NCI-H1694 treated with DMSO at 0.1 percent for 48 hours (cell line): ENCODE measurements at regions not wholly inside any gene's neighbourhood (a gene's known extent, or its start where the extent isn't known, plus 50 kb on each side); places are given as distances from the start of the nearest gene placed in this dataset.

Experiments
- DNase-seq: peaks from one replicate; lab custom pipeline; 2025; lab: John Stamatoyannopoulos, UW

DNA sequence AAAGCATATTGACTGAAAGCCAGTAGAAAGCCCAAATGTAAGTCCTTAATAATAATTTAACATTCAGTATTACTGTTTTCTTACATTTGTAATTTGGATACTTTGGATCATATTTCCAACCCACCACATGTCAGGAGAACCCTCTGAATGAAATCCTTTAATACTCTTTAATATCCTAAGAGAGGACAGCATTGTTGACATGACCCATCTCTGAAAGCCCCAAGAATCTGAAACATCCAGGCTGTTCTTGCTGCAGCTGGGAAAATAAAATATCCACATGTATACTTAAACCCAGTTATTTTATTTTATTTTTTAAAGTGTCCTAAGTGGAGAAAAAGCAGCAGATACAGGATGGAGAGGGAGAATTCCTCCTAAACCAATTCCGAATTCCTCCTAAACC, 130.8 kb upstream of the RIPOR2 start:
- DNase-seq, result no peak

DNA sequence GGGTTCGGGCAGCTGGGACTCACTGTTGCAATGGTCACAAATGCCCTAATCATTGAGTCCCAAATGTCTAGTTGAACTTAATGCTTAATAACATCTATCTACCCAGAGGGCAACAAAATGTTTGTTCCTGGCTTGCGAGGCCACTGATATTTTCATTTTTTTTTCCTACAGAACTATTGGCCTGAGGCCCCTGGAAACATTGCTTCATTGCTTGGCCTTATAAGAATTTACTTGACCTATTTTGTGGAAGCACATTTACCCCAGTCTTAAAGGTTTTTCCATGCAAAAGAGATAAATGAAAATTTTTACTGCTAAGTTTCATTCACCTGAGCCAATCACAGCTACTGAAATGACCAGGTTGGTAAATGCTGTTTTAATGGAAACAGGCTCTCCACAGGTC, 133.1 kb upstream of the RIPOR2 start:
- no peak for DNase-seq

DNA sequence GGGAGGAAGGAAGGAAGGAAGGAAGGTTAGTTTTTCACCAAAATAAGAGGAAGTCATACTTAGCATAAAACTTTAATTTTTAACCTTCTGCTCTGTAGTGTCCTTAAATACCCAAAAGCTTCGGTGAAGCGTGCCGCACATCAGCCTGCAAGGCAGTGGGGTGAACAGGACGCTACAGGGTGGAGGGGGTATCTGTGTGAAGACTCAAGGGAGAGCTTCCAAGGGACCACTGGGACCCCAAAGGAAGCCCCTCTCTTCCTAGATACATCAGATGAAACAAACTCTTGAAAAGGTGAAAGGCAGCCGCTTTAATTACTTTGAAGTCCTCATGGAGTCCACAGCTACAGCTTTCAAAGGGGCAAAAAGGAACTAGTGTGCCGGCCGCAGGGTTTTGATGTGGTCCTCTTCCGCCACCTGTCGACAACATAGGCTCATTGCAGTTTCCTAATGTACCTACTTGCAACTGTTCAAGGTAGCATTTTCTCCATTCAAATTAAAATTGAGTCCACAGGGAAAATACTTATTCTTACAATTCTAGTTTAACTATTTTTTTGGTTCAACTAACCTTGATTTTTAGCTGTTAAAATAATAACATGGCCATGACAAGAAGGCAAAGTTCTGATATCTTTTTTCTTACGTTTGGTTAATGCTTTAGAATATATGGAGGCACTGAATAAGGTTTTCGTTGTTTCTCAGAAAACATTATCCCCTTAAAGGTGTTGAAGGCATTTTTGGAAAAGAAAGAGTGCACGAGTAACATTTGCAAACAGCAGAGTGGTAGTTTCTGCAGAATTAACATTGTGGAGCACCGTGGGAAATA, 135.0 kb upstream of the RIPOR2 start:
- DNase-seq, result peak; percentile 72

DNA sequence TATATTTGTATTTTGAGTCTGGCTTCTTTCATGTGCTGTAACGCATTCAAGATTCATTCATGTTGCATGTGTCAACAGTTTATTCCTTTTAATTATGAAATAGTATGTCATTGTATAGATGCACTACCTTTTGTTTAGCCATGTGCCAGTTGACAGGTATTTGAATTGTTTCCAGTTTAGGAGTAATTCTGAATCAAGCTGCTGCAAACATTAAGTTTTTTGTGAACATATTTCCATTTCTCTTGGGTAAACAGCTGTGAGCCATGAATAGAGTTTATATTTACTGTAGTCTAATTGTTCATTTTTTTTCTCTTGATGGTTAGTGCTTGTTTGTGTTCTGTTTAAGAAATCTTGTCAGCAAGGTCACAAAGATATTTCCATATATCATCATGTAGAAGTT, 142.4 kb upstream of the RIPOR2 start:
- DNase-seq, result no peak

DNA sequence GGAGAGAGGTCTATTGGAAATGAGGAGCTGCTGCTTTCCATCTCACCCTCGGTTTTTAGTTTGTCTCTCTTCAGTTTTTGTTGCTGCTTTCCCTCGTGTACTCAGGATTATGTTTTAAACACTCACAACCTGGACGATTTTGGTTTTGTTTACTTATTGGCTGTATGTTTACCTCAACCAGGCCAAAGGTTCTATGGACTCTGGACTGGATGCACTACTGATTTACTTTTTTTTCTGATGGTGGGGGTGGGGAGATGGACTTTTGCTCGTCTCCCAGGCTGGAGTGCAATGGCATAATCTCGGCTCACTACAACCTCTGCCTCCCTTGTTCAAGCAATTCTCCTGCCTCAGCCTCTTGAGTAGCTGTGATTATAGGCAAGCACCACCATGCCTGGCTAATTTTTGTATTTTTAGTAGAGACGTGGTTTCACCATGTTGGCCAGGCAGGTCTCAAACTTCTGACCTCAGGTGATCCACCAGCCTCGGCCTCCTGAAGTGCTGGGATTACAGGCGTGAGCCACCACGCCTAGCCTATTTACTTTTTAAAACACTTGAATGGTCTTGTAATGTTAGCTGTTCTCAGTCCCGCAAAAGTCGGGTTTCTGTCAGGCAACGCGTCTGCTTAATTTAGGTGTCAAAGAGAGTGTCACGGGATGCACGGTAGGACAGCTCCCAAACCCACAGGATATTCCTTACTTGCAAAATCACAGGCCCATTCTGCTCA, 148.2 kb upstream of the RIPOR2 start:
- no peak for DNase-seq

DNA sequence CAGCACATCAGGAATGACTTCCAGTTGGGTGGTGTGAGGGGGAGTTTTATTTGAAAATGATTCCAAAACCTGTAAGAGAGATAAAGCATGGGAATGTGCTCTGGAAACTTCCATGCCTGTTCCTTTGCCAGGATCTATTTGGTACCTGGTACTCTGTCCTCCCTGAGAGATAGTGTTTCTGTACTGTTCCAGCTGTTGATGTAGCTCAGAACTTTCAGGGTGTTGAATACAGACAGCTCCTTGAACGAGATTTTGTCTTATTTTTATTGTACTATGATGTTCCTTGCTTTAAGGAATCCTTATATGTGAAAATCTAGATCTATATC, 148.7 kb upstream of the RIPOR2 start:
- DNase-seq, result no peak

DNA sequence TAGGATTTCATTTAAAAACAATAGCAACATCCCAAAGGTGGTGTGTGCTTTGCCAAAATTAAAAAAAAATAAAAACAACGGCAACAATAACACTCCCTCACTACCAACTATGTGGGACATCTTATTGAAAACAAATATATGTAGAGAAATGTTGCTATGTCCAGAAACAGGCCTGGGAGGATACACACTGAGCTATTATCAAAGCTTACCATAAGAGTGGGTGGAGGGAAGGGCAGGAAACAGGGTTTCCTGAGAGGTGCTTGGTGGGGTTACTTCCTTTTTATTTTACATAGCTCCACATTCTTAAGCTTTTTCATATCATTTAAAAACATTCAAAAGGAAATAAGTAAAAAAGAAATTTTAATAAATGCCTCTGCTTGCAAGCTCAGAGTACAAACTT, 150.0 kb upstream of the RIPOR2 start:
- DNase-seq, result no peak

DNA sequence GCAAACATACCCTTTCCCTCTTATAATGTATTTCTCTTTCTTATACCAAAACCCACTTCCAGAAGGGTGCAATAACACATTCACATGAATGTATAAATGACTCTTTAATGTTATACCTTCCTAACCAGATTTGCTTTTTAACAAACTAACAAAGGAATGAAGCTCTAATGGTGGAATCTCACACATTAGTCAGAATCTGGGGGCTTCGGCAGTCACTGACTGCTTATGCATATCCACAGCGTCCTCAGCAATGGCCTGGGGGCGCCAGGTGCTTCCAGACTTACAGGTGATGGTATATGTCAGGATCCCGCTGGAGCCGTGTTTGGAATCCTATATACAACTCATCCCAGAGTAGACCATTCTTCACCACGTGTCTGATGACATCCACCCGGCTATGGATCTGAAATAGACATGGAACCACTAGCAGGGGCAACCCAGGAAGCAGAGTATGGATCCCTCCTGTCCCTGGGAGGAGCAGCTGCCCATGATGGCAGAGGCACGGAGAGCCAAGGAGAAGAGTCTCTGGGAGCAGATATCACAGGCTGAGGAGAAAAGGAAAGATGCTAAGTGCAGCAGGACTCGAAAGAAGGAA, 150.8 kb upstream of the RIPOR2 start:
- no peak for DNase-seq

DNA sequence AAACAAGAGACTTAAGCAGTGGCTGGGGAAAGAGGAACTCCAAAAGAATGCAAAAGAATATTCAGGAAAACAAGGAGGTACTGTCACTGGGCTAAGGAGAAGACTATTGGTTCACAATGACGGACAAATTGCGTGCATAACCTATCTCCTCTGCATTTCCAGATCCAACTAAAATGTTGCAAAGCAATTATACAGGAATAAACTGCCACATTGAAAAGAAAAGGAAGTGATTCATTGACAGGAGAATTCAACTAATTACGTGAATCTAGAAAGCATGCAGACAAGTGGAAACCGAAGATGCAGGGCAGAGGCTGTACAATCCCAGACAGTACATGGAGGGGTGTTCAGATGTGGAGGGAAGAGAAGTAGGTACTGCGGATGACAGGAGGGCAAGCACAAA, 152.8 kb upstream of the RIPOR2 start:
- DNase-seq, result no peak

DNA sequence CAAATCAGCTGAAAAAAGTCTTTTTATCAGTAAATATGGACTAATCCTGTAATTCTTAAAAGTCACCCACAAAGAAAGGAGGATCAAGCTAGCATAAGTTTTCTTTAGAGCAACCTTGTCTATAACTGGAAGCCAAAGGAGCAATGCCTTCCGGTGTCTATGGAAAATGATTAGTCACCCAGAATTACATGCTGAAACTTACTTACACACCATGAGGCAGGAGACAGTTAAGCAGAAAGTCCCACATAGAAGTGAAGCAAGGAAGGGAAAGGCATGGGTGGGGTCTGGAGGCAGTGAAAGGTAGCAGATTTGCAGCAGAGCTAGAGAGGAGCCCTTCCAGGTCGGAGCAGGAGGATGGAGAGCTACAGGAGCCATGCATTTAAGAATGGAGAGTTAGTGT, 153.7 kb upstream of the RIPOR2 start:
- DNase-seq, result no peak

DNA sequence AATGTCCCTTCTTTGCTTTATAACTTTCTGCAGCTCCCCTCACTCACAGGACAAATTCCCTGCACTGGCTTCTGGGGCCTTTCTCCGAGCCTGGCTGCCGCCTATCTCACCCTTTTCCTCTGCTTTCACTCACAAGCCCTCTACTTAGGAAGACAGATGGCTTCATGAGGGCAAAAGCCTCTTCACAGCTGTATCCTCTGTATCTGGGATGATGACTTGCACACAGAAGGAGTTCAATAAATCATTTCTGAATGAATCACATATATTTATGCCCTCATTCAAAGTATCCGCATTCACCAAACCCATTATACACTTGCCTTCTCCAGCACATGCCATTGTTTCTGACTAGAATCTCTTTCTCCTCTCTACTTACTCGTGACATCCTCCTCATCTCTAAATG, 159.0 kb upstream of the RIPOR2 start:
- no peak for DNase-seq

DNA sequence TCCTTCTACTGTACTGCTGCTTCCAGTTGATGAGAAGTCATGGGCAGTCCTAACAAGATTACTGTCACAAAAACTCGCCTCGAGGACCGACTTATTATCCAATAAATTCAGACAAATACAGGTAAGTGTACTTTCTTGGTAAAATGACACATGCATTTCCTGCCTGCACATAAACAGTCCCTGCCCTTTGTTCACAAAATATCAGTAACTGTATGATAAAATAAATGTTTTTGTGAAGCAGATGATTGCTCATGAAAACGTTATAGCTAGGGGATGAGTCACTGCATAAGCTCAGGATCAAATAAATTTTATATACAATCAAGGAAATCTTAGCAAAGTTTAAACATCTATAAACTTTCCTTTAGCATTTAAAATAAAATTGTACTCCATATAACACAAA, 164.5 kb upstream of the RIPOR2 start:
- no peak for DNase-seq

DNA sequence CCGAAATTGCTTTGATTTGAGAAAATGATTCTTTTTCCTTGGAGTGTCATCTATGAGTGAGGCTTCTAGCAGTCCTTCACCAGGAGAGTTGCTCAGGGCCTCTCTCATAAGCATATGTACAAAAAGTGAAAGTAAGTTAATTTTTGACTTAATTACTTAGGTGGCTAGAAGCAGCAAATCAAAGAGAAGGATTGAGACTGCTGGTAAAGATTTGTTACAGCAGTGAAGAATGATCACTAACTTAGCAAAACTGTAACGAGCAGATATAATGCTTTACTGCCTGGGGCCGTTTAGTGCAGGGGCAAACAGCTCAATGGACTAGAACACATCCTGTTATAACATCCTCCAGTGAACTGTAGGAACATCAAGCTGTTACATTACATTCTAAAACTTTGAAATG, 167.8 kb upstream of the RIPOR2 start:
- DNase-seq, result no peak

DNA sequence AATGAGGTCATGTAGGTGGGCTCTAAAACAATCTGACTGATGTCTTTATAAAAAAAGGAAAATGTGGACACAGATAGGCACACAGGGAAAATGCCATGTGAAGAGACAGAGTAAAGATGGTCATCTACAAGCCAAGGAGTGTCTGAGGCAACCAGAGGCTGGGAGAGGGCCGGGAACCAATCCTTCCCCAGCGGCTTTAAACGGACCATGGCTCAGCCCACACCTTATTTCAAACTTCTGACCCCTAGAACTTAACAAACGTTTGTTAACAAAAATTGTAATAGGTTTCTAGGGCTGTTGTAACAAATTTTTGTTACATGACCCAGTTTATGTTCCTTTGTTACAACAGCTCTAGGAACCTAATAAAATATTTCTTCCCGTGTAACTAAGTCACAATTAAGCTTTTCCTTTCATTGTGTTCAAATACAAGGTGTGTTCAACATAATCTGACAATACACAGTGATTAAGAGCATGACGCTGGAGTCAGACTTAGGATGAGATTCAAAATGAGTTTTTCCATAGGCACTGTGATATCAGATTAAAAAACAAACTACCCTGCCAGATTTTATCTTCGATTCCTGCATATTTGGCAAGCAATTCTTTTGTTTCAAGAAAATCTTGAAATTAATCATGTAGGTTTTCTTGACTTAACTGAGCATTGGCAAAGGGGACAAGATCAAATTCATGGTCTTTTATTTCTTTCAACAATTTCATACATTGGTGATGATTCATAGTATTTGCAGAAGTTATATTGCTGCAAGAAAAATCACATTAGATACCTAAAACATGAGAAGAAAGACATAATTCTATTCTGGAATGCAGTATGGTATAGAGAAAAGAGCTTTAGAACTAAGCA, 169.5 kb upstream of the RIPOR2 start:
- DNase-seq, result no peak

DNA sequence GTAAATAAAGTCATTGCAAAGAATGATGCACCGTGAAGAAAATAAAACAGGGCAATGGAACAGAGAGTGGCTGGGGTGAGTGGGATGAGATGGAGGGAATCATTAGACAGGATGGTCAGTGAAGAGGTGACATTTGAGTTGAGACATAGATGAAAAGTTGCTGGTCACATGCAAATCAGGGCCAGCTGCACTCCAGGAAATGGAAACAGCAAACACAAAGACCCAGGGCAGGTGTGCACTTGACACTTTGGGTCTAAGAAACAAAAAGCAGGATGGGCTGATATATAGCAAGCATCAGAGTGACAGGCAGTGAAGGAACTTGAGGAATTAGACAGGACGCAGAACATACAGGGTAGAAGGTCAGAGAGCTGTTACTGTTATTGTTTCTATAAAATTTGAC, 171.5 kb upstream of the RIPOR2 start:
- DNase-seq, result no peak

DNA sequence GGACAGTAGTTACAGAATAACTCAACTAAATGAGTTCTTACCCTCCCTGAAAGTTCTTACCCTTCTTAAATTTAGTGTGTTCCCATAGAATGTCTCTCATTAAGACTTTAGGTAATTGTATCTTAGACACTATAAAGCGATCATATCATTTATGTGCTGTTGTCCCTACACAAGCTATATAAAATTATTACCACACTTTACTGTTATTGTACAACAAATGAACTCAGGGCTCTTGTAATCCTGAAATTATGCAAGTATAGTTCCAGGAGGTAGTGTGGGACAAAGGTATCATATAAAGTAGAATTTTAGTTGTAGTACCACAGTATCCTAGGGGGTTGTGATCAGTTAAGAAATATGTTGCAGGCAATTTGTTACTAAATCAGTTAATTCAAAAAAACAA, 167.4 kb upstream of the CARMIL1 start:
- no peak for DNase-seq

DNA sequence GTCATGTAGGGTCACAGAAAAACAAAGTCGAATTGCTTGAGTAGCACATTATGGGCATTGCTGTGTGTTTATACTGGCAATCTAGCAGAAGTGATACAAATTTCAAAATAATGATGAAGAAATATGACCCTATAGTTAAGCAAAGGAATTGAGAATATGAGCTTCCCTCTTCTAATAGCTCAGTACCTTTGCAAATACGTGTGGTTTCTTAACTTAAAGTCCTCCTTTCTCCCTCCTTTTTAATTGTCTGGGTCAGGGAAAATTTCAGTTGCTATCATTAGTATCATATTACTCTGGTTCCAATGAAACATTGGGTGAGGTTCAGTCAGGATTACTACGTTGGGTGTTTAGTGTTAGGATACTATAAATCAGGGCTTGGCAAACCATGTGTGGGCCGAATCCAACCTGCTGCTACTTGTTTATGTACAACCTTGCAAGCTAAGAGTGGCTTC, 166.8 kb upstream of the CARMIL1 start:
- no peak for DNase-seq

DNA sequence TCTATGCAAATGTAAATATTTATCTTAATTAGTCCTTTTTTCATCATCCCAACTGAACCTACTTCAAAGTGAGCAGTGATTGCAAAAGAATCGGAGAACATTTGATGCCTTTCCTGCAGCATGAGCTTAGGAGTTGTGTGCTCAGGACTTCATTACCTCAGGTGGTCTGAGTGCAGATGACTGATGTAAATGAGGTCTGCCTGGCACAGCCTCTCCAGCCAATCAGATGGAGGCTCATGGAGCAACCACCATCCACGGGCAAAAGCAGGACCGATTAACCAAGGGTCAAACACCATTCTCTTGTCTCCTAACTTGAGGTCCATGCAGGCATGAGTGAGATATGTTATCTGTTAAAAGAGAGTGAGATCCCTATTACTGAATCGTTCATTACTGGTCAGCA, 165.7 kb upstream of the CARMIL1 start:
- DNase-seq, result no peak

DNA sequence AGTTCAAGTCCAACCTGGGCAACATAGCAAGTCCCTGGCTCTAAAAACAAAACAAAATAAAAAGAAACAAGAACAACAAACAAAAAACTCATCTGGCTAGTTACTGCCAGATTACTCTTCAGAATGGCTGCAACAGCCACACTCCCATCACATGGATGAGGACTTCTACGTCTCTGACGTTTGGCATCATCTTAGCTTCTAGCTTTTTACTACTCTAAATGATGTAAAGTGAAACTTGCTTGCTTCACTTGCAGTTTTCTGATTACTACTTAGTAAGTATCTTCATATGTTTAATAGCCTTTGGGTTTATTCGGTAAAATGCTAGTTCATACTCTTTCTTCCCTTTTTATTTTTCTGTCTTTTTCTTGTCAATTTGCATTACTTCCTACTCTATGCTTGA, 161.1 kb upstream of the CARMIL1 start:
- DNase-seq, result no peak

DNA sequence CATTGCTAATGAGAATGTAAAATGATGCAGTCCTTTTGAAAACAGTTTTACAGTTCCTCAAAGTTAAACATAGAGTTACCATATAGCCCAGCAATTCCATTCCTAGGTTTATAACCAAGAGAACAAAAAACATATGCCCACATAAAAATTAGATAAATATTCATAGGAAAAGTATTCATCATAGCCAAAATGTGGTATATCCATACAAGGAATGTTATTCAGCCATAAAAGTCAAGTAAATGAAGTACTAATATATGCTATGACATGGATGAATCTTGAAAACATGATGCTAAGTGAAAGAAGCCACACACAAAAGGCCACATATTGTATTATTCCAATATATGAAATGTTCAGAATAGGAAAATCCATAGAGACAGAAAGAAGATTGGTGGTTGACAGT, 158.0 kb upstream of the CARMIL1 start:
- DNase-seq, result no peak

DNA sequence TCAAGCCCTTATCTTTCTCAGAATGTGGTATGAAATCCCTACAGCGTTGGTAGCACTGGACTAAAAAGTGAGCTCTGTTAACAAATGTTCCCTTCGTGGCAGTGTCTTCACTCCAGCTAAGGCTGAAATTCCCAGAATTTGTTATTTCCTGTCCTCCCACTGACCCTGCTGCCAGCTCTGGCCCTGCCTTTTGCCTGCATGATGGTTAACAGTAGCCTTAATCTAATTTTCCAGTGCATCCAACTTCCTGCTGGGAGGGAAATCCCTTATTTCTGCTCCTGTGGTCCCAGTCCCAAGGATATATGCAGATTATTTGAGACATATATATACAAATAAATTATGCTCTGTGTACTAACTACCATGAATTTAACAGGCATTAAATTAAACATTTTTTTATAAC, 157.2 kb upstream of the CARMIL1 start:
- no peak for DNase-seq

DNA sequence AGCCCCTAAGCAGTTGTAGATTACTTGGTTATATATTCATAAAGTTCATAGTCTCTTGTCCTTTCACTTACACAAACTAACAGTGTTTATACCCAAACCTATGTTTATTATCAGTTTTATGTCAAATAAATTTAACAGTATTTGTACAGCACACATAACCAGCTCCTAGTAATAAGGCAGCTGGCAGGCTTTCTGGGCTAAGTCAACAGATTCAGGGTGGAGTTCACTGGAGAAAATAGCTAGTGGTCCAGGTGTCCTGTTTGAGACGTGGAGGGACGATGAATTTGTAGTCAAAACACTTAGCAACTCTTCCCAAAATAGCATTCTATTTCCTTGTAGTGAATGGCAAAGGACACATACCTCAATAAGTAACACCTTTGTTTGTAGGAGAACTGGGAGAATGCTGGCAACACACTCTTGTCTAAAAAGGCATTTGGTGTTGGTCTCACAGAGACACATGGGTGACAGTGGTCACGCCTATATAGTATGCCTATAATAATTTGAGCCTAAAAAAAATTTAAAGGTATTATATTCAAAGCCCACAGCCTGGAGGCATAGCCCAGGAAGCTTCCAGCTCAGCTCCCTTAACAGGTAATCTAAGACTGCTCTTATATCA, 156.4 kb upstream of the CARMIL1 start:
- no peak for DNase-seq
